B cell (primary cell): ENCODE measurements at regions not wholly inside any gene's neighbourhood (a gene's known extent, or its start where the extent isn't known, plus 50 kb on each side); places are given as distances from the start of the nearest gene placed in this dataset.

Experiments
- EZH2 ChIP-seq: IDR thresholded peaks from 2 replicates; pipeline ENCODE4 v1.6.1; 2012; ENCODE audit warnings: borderline replicate concordance, low read depth, mild to moderate bottlenecking, moderate library complexity, low read length; ENCODE audit not compliant: insufficient read depth, poor library complexity, severe bottlenecking
- TF ChIP-seq, protein P1 (sequence below): fragments of 200-600 bp; IDR thresholded peaks from one replicate; pipeline ENCODE4 v1.8.0; 2022; ENCODE audit warnings: antibody characterized with exemption, mild to moderate bottlenecking

DNA sequence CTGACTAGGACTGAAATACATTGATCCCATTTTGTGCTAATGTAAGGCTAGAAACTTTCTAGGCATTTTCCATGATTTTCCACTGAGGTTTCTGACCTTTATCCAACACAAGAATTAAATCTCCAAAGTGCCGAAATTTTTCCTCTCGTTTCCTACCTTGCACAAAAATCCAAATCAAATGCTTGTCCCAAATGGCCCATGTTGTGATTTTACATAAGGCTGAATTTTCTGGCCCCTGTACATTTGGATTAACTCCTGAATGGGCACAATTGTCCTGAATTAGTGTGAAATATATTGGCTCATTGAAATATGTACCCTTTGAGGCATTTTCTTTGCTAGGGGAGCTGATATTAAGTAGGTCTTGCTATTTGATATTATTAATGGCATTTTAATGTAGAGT lies 105.6 kb upstream of the CBLB start:
- TF ChIP-seq, protein P1, sequence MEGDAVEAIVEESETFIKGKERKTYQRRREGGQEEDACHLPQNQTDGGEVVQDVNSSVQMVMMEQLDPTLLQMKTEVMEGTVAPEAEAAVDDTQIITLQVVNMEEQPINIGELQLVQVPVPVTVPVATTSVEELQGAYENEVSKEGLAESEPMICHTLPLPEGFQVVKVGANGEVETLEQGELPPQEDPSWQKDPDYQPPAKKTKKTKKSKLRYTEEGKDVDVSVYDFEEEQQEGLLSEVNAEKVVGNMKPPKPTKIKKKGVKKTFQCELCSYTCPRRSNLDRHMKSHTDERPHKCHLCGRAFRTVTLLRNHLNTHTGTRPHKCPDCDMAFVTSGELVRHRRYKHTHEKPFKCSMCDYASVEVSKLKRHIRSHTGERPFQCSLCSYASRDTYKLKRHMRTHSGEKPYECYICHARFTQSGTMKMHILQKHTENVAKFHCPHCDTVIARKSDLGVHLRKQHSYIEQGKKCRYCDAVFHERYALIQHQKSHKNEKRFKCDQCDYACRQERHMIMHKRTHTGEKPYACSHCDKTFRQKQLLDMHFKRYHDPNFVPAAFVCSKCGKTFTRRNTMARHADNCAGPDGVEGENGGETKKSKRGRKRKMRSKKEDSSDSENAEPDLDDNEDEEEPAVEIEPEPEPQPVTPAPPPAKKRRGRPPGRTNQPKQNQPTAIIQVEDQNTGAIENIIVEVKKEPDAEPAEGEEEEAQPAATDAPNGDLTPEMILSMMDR = no peak
- TF ChIP-seq EZH2 = no peak
